ENCODE measurements at regions not wholly inside any gene's neighbourhood (a gene's known extent, or its start where the extent isn't known, plus 50 kb on each side); places are given as distances from the start of the nearest gene placed in this dataset.
"Not testable (repeated sequence)": the region's sequence is repeated elsewhere in the genome, so short reads cannot be mapped to it uniquely, and the experiment has no call there.

DNA sequence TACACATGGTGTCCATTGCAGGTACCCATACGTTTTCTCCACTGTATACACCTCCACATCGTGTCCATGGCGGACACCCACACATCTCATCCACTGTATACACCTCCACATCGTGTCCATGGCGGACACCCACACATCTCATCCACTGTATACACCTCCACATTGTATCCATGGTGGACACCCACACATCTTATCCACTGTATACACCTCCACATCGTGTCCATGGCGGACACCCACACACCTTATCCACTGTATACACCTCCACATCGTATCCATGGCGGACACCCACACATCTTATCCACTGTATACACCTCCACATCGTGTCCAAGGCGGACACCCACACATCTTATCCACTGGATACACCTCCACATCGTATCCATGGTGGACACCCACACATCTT, 50.4 kb upstream of the TTC34 start:
- not testable (repeated sequence) for DNase-seq

DNA sequence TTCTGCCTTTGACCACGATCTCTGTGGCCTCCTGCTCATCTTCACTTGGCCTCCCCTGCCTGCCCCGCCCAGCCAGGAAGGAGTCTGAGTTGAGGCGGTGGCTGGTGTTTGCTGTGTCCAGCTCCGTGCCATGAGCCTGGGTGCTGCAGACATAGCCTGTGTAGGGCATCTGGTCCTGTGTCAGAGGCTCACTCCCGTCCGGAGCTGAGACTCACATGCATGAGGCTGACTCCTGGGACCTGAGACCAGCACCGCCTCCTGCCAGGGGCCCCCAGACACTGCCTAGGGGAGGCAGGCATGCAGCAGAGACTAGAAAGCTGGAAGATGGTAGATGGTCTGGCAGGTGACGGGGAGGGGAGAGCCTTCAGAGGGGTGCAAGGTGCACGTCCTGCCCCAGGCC, 52.2 kb upstream of the TTC34 start:
- no peak for DNase-seq

DNA sequence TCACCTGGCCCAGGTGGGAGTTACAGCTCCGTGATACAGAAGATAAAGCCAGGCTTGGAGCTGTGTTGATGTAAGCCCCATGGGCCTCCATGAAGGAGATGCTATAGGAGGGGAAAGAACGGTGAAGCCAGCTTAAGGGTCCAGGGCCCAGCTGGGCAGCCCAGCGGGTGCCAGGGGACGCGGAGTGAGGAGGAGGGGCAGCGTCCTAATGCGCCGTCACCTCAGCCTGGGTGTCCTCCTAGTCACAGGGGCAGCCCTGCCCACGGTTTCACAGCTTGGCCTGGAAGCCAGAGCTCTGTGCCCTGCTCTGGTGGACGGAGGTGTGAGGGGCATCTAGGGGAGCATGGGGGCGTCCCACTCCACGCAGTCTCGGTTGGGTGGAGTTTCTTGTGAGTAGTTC, 52.7 kb upstream of the TTC34 start:
- no peak for DNase-seq

- no peak for DNase-seq
Observed at GRCh38 chr1:2854611-2855010, 53.1 kb upstream of the TTC34 start.

- DNase-seq, result no peak
Observed at GRCh38 chr1:2855206-2856065, 53.9 kb upstream of the TTC34 start.

DNA sequence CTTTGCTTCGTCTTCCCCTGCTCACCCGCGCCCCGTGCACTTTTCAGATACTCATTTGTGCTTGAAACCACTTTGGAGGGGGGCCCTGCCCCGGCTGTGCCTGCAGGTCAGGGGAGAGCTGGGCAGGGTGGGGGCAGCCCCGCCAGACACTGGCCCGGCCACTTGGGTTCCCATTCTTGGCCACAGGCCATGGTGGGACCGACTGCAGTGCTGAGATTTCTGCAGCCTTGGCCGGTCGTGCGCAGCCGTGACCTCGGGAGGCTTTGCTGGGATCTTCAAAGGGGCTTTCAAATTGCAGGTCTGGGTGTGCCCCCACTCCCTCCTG, 54.5 kb upstream of the TTC34 start:
- DNase-seq, result no peak

GRCh38 chr1:2856676-2857375, 55.3 kb upstream of the TTC34 start:
- no peak for DNase-seq

- no peak for DNase-seq
Observed at GRCh38 chr1:2857521-2857920, 56.0 kb upstream of the TTC34 start.

DNA sequence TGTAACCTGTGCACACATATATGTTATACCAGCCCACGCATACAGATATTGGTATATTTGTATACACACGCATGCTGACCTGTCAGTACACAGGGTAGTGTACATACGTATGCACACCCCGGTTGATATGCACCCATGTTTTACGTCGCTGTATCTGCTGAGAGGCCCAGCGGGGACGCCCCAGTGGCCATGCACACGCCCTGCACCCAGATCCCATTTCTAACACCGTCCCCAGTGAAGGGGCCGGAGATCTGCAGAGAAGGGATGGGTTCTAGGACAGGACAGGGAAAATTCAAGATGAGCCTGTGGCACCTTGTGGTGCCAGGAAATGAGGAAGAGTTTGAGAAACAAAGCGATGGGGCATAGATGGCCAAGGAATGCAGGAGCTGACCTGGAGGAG, 57.2 kb upstream of the TTC34 start:
- no peak for DNase-seq

DNA sequence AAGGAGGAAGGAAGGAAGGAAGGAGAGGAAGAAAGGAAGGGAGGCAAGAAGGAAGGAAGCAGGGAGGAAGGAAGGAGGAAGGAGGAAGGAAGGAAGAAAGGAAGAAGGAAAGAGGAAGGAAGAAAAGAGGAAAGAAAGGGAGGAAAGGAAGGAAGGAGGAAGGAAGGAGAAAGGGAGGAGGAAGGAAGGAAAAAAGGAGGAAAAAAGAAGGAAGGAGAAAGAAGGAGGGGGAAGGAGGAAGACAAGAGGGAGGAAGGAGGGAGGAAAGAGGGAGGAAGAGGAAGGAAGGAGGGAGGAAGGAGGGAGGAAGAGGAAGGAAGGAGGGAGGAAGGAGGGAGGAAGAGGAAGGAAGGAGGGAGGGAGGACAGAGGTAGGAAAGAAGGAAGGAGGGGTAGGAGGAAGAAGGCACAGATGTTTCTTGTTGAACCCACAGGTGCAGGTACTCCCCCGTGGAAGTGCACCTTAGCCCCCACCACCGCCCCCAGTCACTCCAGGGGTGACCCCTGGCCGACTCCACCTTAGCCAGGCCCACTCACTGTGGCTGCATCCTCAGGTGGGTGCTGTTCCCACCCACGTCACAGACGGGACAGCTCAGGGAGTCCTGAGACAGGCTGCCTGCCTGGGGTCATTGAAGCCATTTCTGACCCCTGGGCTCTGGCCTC, 57.9 kb upstream of the TTC34 start:
- no peak for DNase-seq

- no peak for DNase-seq
Observed at GRCh38 chr1:2859881-2860430, 58.5 kb upstream of the TTC34 start.

DNA sequence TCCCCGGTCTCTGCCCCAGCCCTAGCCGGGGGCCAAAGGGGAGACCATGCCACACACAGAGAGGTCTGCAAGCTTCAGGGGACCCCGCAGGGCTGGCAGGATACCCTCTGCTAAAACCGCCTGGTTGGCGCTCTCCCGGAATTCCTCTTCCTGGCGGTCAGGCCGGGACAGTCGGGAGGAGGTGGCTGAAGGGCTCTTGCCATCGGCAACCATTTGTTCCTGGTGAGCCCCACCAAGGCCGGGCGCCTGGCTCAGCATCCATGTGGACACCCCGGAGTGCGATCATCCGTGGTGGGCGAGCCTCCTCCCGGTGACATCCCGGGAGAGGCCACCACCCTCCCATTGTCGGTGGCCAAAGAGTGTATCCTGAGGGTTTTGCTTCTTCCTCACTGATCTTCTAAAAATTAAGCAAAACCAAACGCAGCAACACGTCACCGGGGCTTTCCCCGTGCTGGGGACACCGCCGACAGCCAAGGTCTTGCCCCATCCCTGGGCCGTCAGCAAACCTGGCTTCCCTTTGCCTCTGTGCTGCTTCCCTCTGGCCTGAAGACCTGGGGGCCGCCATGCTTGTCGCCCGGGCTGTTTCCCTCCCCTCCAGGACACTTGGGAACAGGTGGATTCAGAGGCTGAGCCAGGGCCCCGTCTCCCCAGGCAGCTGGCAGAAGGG, 59.1 kb upstream of the TTC34 start:
- DNase-seq, result no peak

GRCh38 chr1:2861143-2861987, 59.9 kb upstream of the TTC34 start:
- DNase-seq, result no peak

DNA sequence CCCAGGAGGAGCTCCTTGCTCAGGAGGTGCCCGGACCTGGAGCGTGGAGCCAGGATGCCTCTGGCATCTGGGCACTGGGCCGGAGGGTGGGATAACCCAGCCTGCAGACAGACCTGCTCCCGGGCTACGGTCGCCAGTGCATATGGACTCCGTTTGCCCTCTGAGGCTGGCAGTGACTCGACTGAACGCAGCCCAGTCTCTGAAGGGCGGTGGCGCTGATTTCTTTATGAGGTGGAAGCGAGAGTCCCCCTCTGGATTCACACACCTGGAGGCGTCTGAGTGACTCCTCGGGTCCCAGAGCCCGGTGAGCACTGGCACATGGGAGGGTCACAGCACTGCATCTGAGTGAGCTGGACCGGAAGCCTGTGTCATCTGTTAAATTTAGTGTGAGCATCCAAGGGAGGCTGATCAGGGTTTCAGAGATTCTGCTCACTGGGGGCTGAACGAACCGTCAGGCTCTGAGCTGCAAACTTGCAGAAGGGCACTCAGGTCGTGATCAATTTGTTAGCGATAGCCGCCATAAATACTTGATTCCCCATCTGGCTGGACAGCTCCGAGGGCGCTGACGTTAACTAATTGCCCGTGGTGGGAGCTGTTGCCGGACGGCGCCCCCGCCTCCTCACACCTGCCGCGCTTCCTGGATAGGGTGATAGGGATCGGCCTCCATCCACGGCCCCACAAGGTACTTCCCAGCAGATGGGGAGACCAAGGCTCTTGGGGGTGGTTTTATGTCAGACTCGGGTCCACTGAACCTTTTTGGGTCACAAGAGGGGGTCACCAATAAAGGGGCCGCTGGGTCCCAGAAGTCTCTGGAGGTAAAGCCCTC, 60.7 kb upstream of the TTC34 start:
- no peak for DNase-seq

DNA sequence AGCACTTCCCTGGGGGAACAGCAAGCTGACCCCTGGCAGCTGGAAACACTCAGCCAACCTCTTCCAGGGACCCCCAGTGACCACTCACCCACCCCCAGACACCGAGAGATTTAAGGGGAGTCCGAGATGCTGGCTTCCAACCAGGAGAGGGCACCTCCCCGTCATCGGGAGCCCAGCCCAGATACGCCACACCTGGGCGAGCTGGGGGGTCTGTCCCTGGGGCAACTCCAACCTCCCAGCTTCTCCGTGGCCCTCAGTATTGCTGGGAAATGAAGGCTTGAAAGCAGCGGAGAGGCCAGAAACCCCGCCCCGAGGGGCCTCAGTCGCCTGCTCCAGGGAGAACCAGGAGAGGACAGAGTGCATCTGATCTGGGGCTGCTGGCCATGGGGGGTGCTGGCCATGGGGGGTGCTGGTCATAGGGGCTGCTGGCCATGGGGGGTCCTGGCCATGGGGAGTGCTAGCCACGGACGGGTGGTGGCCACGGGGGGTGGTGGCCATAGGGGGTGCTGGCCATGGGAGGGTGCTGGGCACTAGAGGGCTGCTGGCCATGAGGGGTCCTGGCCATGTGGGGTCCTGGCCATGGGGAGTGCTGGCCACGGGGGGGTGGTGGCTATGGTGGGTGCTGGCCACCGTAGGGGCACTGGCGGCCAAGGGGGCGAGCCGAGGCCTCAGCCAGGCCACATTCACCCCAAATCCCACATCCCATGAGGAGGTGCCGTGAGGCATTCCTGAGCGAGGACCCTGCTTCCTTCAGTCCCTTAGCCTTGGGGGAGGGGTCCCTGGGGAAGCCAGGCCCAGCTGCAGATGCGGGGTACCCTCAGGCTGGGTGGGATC, 61.5 kb upstream of the TTC34 start:
- no peak for DNase-seq

DNA sequence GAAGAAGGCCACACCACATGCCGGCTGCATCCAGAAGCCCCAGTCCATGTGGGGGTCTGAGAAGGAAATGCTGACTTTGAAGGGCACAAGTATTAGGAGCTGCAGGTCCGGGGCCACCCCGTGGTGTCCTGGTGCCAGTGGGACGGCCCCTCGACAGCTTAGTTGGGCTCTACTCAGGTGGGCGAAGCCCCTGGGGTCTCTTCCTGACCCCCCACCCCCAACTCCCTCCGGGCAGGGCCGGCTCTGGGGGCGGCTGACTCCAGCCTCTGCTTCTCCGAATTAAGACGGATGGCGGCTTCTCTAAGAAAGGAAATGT, 62.1 kb upstream of the TTC34 start:
- no peak for DNase-seq

GRCh38 chr1:2864203-2864905, 62.9 kb upstream of the TTC34 start:
- no peak for DNase-seq

GRCh38 chr1:2865000-2865399, 63.5 kb upstream of the TTC34 start:
- no peak for DNase-seq

- DNase-seq, result no peak
Observed at GRCh38 chr1:2865571-2866421, 64.3 kb upstream of the TTC34 start.

Measured in fibroblast of upper back skin (primary cell).